H9 (cell line): ENCODE measurements at regions not wholly inside any gene's neighbourhood (a gene's known extent, or its start where the extent isn't known, plus 50 kb on each side); places are given as distances from the start of the nearest gene placed in this dataset.

ENCODE experiments used
- DNase-seq: peaks from one replicate; pipeline ENCODE4 v3.0.0-alpha.2; 2017
- H2AFZ ChIP-seq: one replicate; pipeline ENCODE4 v1.6.1; 2013; ENCODE audit warnings: mild to moderate bottlenecking, low read length, control low read depth, moderate library complexity
- H2AK5ac ChIP-seq: 2 replicates; pipeline ENCODE4 v1.6.1; 2013; ENCODE audit warnings: low read length, control low read depth, mixed read lengths; ENCODE audit not compliant: insufficient read length
- H2BK120ac ChIP-seq: one replicate; pipeline ENCODE4 v1.6.1; 2013; ENCODE audit warnings: low read depth, mild to moderate bottlenecking, low read length, control low read depth, inconsistent platforms; ENCODE audit not compliant: poor library complexity, severe bottlenecking
- H2BK12ac ChIP-seq: 2 replicates; pipeline ENCODE4 v1.6.1; 2013; ENCODE audit warnings: low read length, control low read depth, mixed read lengths, low read depth; ENCODE audit not compliant: insufficient read length
- H2BK15ac ChIP-seq: 2 replicates; pipeline ENCODE4 v1.6.1; 2013; ENCODE audit warnings: low read depth, low read length, control low read depth
- H2BK20ac ChIP-seq: one replicate; pipeline ENCODE4 v1.6.1; 2013; ENCODE audit warnings: low read depth, mild to moderate bottlenecking, low read length, control low read depth, inconsistent platforms; ENCODE audit not compliant: poor library complexity, severe bottlenecking
- H2BK5ac ChIP-seq: 2 replicates; pipeline ENCODE4 v1.6.1; 2013; ENCODE audit warnings: low read length, control low read depth, mixed read lengths; ENCODE audit not compliant: insufficient read length
- H3K14ac ChIP-seq: 2 replicates; pipeline ENCODE4 v1.6.1; 2013; ENCODE audit warnings: low read length, control low read depth; ENCODE audit not compliant: insufficient read depth
- H3K18ac ChIP-seq: 2 replicates; pipeline ENCODE4 v1.6.1; 2013; ENCODE audit warnings: low read depth, mild to moderate bottlenecking, mixed read lengths, low read length, control low read depth; ENCODE audit not compliant: insufficient read length
- H3K23ac ChIP-seq: 2 replicates; pipeline ENCODE4 v1.6.1; 2013; ENCODE audit warnings: low read length, control low read depth, mixed read lengths, low read depth; ENCODE audit not compliant: insufficient read length
- H3K23me2 ChIP-seq: 2 replicates; pipeline ENCODE4 v1.6.1; 2013; ENCODE audit warnings: low read depth, mild to moderate bottlenecking, mixed read lengths, low read length, control low read depth; ENCODE audit not compliant: insufficient read length, poor library complexity, severe bottlenecking
- H3K27ac ChIP-seq: 2 replicates; pipeline ENCODE4 v1.5.1; 2013; ENCODE audit warnings: low read length, control low read depth, mixed read lengths, low read depth; ENCODE audit not compliant: insufficient read length
- H3K27me3 ChIP-seq: 2 replicates; pipeline ENCODE4 v1.6.1; 2013; ENCODE audit warnings: low read length, control low read depth, inconsistent platforms; ENCODE audit not compliant: insufficient read depth
- H3K4ac ChIP-seq: 2 replicates; pipeline ENCODE4 v1.6.1; 2013; ENCODE audit warnings: low read depth, mild to moderate bottlenecking, control low read depth, inconsistent platforms, low read length, moderate library complexity
- H3K4me1 ChIP-seq: 2 replicates; pipeline ENCODE4 v1.6.1; 2013; ENCODE audit warnings: low read length, control low read depth, inconsistent platforms; ENCODE audit not compliant: insufficient read depth
- H3K4me2 ChIP-seq: 2 replicates; pipeline ENCODE4 v1.6.1; 2013; ENCODE audit warnings: low read length, control low read depth, mixed read lengths; ENCODE audit not compliant: insufficient read length, insufficient read depth
- H3K56ac ChIP-seq: 2 replicates; pipeline ENCODE4 v1.6.1; 2013; ENCODE audit warnings: low read depth, mild to moderate bottlenecking, mixed read lengths, low read length, control low read depth; ENCODE audit not compliant: insufficient read length
- H3K79me1 ChIP-seq: 2 replicates; pipeline ENCODE4 v1.6.1; 2013; ENCODE audit warnings: low read depth, mild to moderate bottlenecking, moderate library complexity, low read length, control low read depth, inconsistent platforms; ENCODE audit not compliant: insufficient read depth, poor library complexity, severe bottlenecking
- H3K79me2 ChIP-seq: 2 replicates; pipeline ENCODE4 v1.6.1; 2013; ENCODE audit warnings: low read length, control low read depth, inconsistent platforms; ENCODE audit not compliant: insufficient read depth
- H3K9ac ChIP-seq: 2 replicates; pipeline ENCODE4 v1.6.1; 2013; ENCODE audit warnings: low read length, control low read depth, mixed read lengths; ENCODE audit not compliant: insufficient read length; ENCODE audit errors: extremely low read depth
- H3K9me3 ChIP-seq: one replicate; pipeline ENCODE4 v1.6.1; 2013; ENCODE audit warnings: low read depth, low read length, inconsistent platforms; ENCODE audit not compliant: control insufficient read depth
- H3T11ph ChIP-seq: one replicate; pipeline ENCODE4 v1.6.1; 2013; ENCODE audit warnings: mild to moderate bottlenecking, low read length, control low read depth, inconsistent platforms
- H4K20me1 ChIP-seq: one replicate; pipeline ENCODE4 v1.6.1; 2013; ENCODE audit not compliant: control insufficient read depth, insufficient read length, insufficient read depth
- H4K5ac ChIP-seq: 2 replicates; pipeline ENCODE4 v1.6.1; 2013; ENCODE audit warnings: low read depth, mild to moderate bottlenecking, mixed read lengths, low read length, control low read depth; ENCODE audit not compliant: insufficient read length
- H4K8ac ChIP-seq: replicated peaks from 2 replicates; pipeline ENCODE4 v1.6.1; 2013; ENCODE audit warnings: low read length, control low read depth, mixed read lengths, low read depth; ENCODE audit not compliant: insufficient read length
- H4K91ac ChIP-seq: 2 replicates; pipeline ENCODE4 v1.6.1; 2013; ENCODE audit warnings: low read depth, mild to moderate bottlenecking, moderate library complexity, mixed read lengths, low read length, control low read depth; ENCODE audit not compliant: insufficient read length
- H3K27ac Mint-ChIP-seq, 3 experiments: 2 replicates in 2 of 3; 3 replicates in 1 of 3; pipeline ENCODE4 v1.8.0; 2020 to 2021; ENCODE audit warnings: mixed read lengths in 3 of 3, mild to moderate bottlenecking in 1 of 3, moderate library complexity in 1 of 3
- H3K27me3 Mint-ChIP-seq: 2 replicates; pipeline ENCODE4 v1.8.0; 2021; ENCODE audit warnings: low read depth, mild to moderate bottlenecking, moderate library complexity, mixed read lengths
- H3K36me3 Mint-ChIP-seq, 3 experiments: 2 replicates in 2 of 3; 3 replicates in 1 of 3; pipeline ENCODE4 v1.8.0; 2020 to 2021; ENCODE audit warnings: low read depth in 3 of 3, mixed read lengths in 3 of 3; ENCODE audit not compliant: insufficient read depth in 1 of 3
- H3K4me1 Mint-ChIP-seq, 2 experiments: 2 replicates each; pipeline ENCODE4 v1.8.0; 2020; ENCODE audit warnings: mixed read lengths in 2 of 2
- H3K4me3 Mint-ChIP-seq, 2 experiments: 2 replicates in 1 of 2; 3 replicates in 1 of 2; pipeline ENCODE4 v1.8.0; 2020 to 2021; ENCODE audit warnings: mild to moderate bottlenecking in 2 of 2, mixed read lengths in 2 of 2, moderate library complexity in 1 of 2
- H3K9me3 Mint-ChIP-seq, 2 experiments: 2 replicates in 1 of 2; 3 replicates in 1 of 2; pipeline ENCODE4 v1.8.0; 2020; ENCODE audit warnings: mild to moderate bottlenecking in 2 of 2, mixed read lengths in 2 of 2, moderate library complexity in 1 of 2
- CTCF ChIP-seq: fragments of 200-600 bp; sonication (generic); conservative IDR thresholded peaks from 3 replicates; pipeline ENCODE4 v1.8.0; 2021; ENCODE audit warnings: antibody characterized with exemption, mild to moderate bottlenecking
- WGBS: extraction: QIAGEN DNeasy Blood & Tissue Kit; methylation state at CpG from one replicate; pipeline ENCODE4 v1.1.7; 2013; ENCODE audit warnings: missing lambda C conversion rate, low lambda C conversion rate, mixed read lengths; ENCODE audit not compliant: insufficient read length; ENCODE audit errors: extremely low coverage; 5-methylcytosine and 5-hydroxymethylcytosine counted together

GRCh38 chr6:40774932-40775331 is 187.8 kb upstream of the LRFN2 start:
- no peak overlapping the region for H2AFZ ChIP-seq
- no peak overlapping the region for H3K4me3 Mint-ChIP-seq
- H3K79me1 ChIP-seq: no peaks in the 10 kb centered on the region
- DNase-seq: no peak
- no peaks in the 10 kb centered on the region for H3K23me2 ChIP-seq
- no peak overlapping the region for H2BK5ac ChIP-seq
- no peak overlapping the region for H3K27ac ChIP-seq
- H2BK12ac ChIP-seq: no peak overlapping the region
- H4K5ac ChIP-seq: no peak overlapping the region
- no peak overlapping the region for H3K14ac ChIP-seq
- H3T11ph ChIP-seq: no peak overlapping the region
- no peak overlapping the region for H3K56ac ChIP-seq
- no peaks in the 10 kb centered on the region for H4K20me1 ChIP-seq
- TF ChIP-seq CTCF: peak; percentile 47; the same call in 2 of the 3 replicates
- no peak overlapping the region for H3K18ac ChIP-seq
- H2AK5ac ChIP-seq: no peak overlapping the region
- no peak overlapping the region for H3K23ac ChIP-seq
- H3K4ac ChIP-seq: no peak overlapping the region
- H3K9me3 ChIP-seq: no peaks in the 10 kb centered on the region
- H3K27me3 ChIP-seq: no peaks in the 10 kb centered on the region
- no peaks in the 10 kb centered on the region for H3K36me3 Mint-ChIP-seq
- no peak overlapping the region for H2BK20ac ChIP-seq
- no peak overlapping the region for H2BK120ac ChIP-seq
- no peaks in the 10 kb centered on the region for H3K79me2 ChIP-seq
- H3K27ac Mint-ChIP-seq: no peak overlapping the region
- no peak overlapping the region for H3K9ac ChIP-seq
- no peak overlapping the region for H3K4me2 ChIP-seq
- no peak overlapping the region for H4K8ac ChIP-seq
- H3K4me1 ChIP-seq: 0 out of 2 replicates have a peak, but pooled peaks cover 1% of the 10 kb centered on the region
- no peak overlapping the region for H4K91ac ChIP-seq
- 0 out of 5 replicates have a peak, but pooled peaks cover 0 to 2% of the 10 kb centered on the region in 2 experiments for H3K9me3 Mint-ChIP-seq
- no peak overlapping the region for H2BK15ac ChIP-seq
- no CpG with 5 or more reads among the region's 1 CpG for WGBS
- H3K27me3 Mint-ChIP-seq: peaks cover 10% of the 10 kb centered on the region
- H3K4me1 Mint-ChIP-seq: no peaks in the 10 kb centered on the region; a peak in 1 of 4 replicates
